GM12878 (cell line): ENCODE measurements at regions not wholly inside any gene's neighbourhood (a gene's known extent, or its start where the extent isn't known, plus 50 kb on each side); places are given as distances from the start of the nearest gene placed in this dataset.

Experiments used
- ATAC-seq: fragments of 200-7000 bp; cut with Tn5 transposase; 3 replicates; pipeline ENCODE4 v1.9.1; 2020; ENCODE audit warnings: mild to moderate bottlenecking, moderate library complexity
- BruUV-seq: library from RNA; stranded (reverse); fragments of 400-500 nt; replicated peaks from 2 replicates; lab custom pipeline; 2021; lab: Mats Ljungman, UMichigan
- CTCF ChIA-PET: fragments of 300-600 bp; sonication (Branson Sonifier 250); formaldehyde crosslinking; extraction: SDS; loops from one replicate; lab custom pipeline; 2021; ENCODE audit warnings: inconsistent platforms; lab: Yijun Ruan, JAX
- POLR2A ChIA-PET: fragments of 350-600 bp; formaldehyde crosslinking; extraction: SDS; loops from one replicate; lab custom pipeline; 2021; ENCODE audit warnings: inconsistent platforms; lab: Charles Lee
- RAD21 ChIA-PET: fragments of 300-600 bp; sonication (Branson Sonifier 250); formaldehyde crosslinking; loops from one replicate; lab custom pipeline; 2023; ENCODE audit warnings: antibody characterized with exemption; ENCODE audit not compliant: unreplicated experiment; lab: Charles Lee
- SMC1A ChIA-PET: fragments of 300-600 bp; sonication (Branson Sonifier 250); formaldehyde crosslinking; loops from one replicate; lab custom pipeline; 2023; ENCODE audit not compliant: unreplicated experiment, uncharacterized antibody; lab: Charles Lee
- DNase-seq: peaks from one replicate; pipeline ENCODE4 v3.0.0-alpha.2; 2011; ENCODE audit warnings: low read depth, low spot score
- FAIRE-seq: peaks from 3 replicates; lab custom pipeline; 2011; peaks lifted over from hg19 to GRCh38; lab: Jason Lieb, UNC
- H2AFZ ChIP-seq: 2 replicates; pipeline ENCODE4 v1.6.0; 2011; ENCODE audit warnings: low read depth, low read length, control low read depth; ENCODE audit not compliant: control insufficient read depth
- H3K27ac ChIP-seq: 2 replicates; pipeline ENCODE4 v1.5.1; 2011; ENCODE audit warnings: control low read depth; ENCODE audit not compliant: control insufficient read depth, insufficient read depth
- H3K27me3 ChIP-seq, 2 experiments: replicated peaks in 1 of 2; 2 replicates each; pipeline versions ENCODE4 v1.6.0 to v1.6.1; 2011; ENCODE audit warnings: low read length in 1 of 2; ENCODE audit not compliant: control insufficient read depth in 2 of 2, insufficient read depth in 2 of 2
- H3K36me3 ChIP-seq, 2 experiments: 2 replicates each; pipeline ENCODE4 v1.5.1; 2011; ENCODE audit warnings: low read length in 1 of 2; ENCODE audit not compliant: control insufficient read depth in 2 of 2, insufficient read depth in 2 of 2
- H3K4me1 ChIP-seq: 2 replicates; pipeline ENCODE4 v1.6.1; 2011; ENCODE audit warnings: mild to moderate bottlenecking, low read length, moderate library complexity, mixed read lengths; ENCODE audit not compliant: control insufficient read depth, insufficient read depth
- H3K4me2 ChIP-seq: 2 replicates; pipeline ENCODE4 v1.6.0; 2011; ENCODE audit warnings: control low read depth; ENCODE audit not compliant: control insufficient read depth, insufficient read depth
- H3K4me3 ChIP-seq: fragments of 200-600 bp; sonication (generic); 2 replicates; pipeline ENCODE4 v1.5.1; 2016
- H3K79me2 ChIP-seq: 2 replicates; pipeline ENCODE4 v1.6.0; 2011; ENCODE audit warnings: low read length; ENCODE audit not compliant: control insufficient read depth, insufficient read depth
- H3K9ac ChIP-seq: 2 replicates; pipeline ENCODE4 v1.8.0; 2011; ENCODE audit warnings: low read length, control low read depth, mixed read lengths; ENCODE audit not compliant: control insufficient read depth, insufficient read depth
- H3K9me3 ChIP-seq: replicated peaks from 3 replicates; pipeline ENCODE4 v1.5.1; 2011; ENCODE audit warnings: mild to moderate bottlenecking, low read length; ENCODE audit not compliant: control insufficient read depth, insufficient read depth
- H4K20me1 ChIP-seq: 2 replicates; pipeline ENCODE4 v1.6.0; 2011; ENCODE audit not compliant: control insufficient read depth, insufficient read depth
- CHD4 ChIP-seq: fragments of 200-600 bp; sonication (generic); IDR thresholded peaks from 2 replicates; pipeline ENCODE4 v1.6.1; 2016; ENCODE audit warnings: mild to moderate bottlenecking
- EGR1 ChIP-seq, 2 experiments: IDR thresholded peaks; 1 replicate in 1 of 2; 2 replicates in 1 of 2; pipeline ENCODE4 v1.6.1; 2011 to 2012; ENCODE audit warnings: low read depth in 2 of 2, low read length in 2 of 2, borderline replicate concordance in 1 of 2, mild to moderate bottlenecking in 1 of 2, moderate library complexity in 1 of 2
- ETV6 ChIP-seq, 2 experiments: fragments of 450-650 bp in 1 of 2; IDR thresholded peaks in 1 of 2; conservative IDR thresholded peaks in 1 of 2; 2 replicates each; pipeline ENCODE4 v1.6.1; 2014; ENCODE audit warnings: antibody characterized with exemption in 1 of 2, borderline replicate concordance in 1 of 2, low read depth in 1 of 2, mild to moderate bottlenecking in 1 of 2, moderate library complexity in 1 of 2
- HDAC6 ChIP-seq: fragments of 200-600 bp; sonication (generic); IDR thresholded peaks from one replicate; pipeline ENCODE4 v1.8.0; 2017; ENCODE audit warnings: antibody characterized with exemption; ENCODE audit not compliant: unreplicated experiment
- IKZF2 ChIP-seq, 2 experiments: fragments of 450-650 bp; IDR thresholded peaks; 2 replicates each; pipeline ENCODE4 v1.6.1; 2017; ENCODE audit warnings: mild to moderate bottlenecking in 2 of 2, moderate library complexity in 2 of 2
- MEF2B ChIP-seq: fragments of 450-650 bp; IDR thresholded peaks from 2 replicates; pipeline ENCODE4 v1.6.1; 2018; ENCODE audit warnings: mild to moderate bottlenecking, moderate library complexity; ENCODE audit not compliant: partially characterized antibody, poor library complexity, severe bottlenecking
- NR2C2 ChIP-seq: IDR thresholded peaks from 2 replicates; pipeline ENCODE4 v1.6.1; 2011; ENCODE audit warnings: borderline replicate concordance, low read depth; ENCODE audit not compliant: control insufficient read depth, insufficient read length
- RBBP5 ChIP-seq: fragments of 200-600 bp; sonication (generic); conservative IDR thresholded peaks from 2 replicates; pipeline ENCODE4 v1.6.1; 2016
- SUPT20H ChIP-seq: IDR thresholded peaks from 2 replicates; pipeline ENCODE4 v1.6.1; 2011; ENCODE audit warnings: low read depth, mild to moderate bottlenecking, low read length, moderate library complexity, borderline replicate concordance; ENCODE audit not compliant: control insufficient read depth
- TAF1 ChIP-seq: IDR thresholded peaks from 2 replicates; pipeline ENCODE4 v1.6.1; 2011; ENCODE audit warnings: mild to moderate bottlenecking, low read depth, low read length, borderline replicate concordance
- WGBS: methylation state at CpG from one replicate; pipeline ENCODE4 v1.1.6; 2016; ENCODE audit warnings: low lambda C conversion rate; ENCODE audit not compliant: insufficient replicate concordance, insufficient coverage; ENCODE audit errors: missing lambda C conversion rate; 5-methylcytosine and 5-hydroxymethylcytosine counted together
- in situ Hi-C: fragments of 300-500 bp; cut with MboI; formaldehyde crosslinking; loops from 9 replicates; pipeline ENCODE4 v1.14.3; 2018; ENCODE audit warnings: mixed read lengths
- intact Hi-C: fragments of 100-400 bp; cut with micrococcal nuclease; formaldehyde crosslinking; loops from one replicate; pipeline ENCODE4 v1.14.2; 2022; ENCODE audit not compliant: unreplicated experiment
- TF ChIP-seq, protein P1 (sequence below): IDR thresholded peaks from 2 replicates; pipeline ENCODE4 v1.6.1; 2012; ENCODE audit warnings: mild to moderate bottlenecking, low read depth, low read length
- TF ChIP-seq, protein P2 (sequence below): IDR thresholded peaks from 2 replicates; pipeline ENCODE4 v1.6.1; 2012; ENCODE audit warnings: low read depth, low read length, improper control_type of control experiment
- TF ChIP-seq, protein P3 (sequence below): fragments of 450-650 bp; IDR thresholded peaks from 2 replicates; pipeline ENCODE4 v1.6.1; 2017; ENCODE audit warnings: antibody characterized with exemption, mild to moderate bottlenecking, moderate library complexity
- TF ChIP-seq, protein P4 (sequence below): fragments of 450-650 bp; conservative IDR thresholded peaks from 2 replicates; pipeline ENCODE4 v1.6.1; 2017; ENCODE audit warnings: mild to moderate bottlenecking, moderate library complexity

DNA sequence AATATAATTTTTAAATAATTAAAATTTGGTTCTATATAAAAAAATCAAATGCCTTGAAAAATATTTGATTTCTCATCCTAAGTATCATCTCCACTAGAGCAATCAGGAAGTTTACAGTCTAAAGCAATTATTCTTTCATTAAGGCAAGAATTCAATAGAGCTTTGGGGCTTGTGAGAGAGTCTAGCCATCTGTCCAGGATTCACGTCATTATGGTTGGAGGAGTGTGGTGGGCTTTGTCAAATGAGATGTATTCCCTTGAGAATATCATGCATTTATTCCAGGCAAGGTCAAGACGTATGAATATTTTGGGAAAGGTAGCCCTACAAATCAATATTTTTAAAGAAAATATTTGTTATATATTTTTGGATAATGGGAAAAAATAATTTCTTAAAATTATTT lies 132.4 kb downstream of the ELOVL4 start:
- ChIA-PET SMC1A (interaction anchor here (0.8 kb wide), 1 partner anchor 62 kb away, joined by 3 read pairs; no protein-coding TSS in a partner anchor), CTCF (interaction anchor here (1.1 to 2.5 kb wide), 7 partner anchors 10 to 244 kb away, joined by 3 to 20 read pairs (median 5); no protein-coding TSS in a partner anchor)
- no peak overlapping the region for H3K9ac ChIP-seq
- TF ChIP-seq, protein P1, sequence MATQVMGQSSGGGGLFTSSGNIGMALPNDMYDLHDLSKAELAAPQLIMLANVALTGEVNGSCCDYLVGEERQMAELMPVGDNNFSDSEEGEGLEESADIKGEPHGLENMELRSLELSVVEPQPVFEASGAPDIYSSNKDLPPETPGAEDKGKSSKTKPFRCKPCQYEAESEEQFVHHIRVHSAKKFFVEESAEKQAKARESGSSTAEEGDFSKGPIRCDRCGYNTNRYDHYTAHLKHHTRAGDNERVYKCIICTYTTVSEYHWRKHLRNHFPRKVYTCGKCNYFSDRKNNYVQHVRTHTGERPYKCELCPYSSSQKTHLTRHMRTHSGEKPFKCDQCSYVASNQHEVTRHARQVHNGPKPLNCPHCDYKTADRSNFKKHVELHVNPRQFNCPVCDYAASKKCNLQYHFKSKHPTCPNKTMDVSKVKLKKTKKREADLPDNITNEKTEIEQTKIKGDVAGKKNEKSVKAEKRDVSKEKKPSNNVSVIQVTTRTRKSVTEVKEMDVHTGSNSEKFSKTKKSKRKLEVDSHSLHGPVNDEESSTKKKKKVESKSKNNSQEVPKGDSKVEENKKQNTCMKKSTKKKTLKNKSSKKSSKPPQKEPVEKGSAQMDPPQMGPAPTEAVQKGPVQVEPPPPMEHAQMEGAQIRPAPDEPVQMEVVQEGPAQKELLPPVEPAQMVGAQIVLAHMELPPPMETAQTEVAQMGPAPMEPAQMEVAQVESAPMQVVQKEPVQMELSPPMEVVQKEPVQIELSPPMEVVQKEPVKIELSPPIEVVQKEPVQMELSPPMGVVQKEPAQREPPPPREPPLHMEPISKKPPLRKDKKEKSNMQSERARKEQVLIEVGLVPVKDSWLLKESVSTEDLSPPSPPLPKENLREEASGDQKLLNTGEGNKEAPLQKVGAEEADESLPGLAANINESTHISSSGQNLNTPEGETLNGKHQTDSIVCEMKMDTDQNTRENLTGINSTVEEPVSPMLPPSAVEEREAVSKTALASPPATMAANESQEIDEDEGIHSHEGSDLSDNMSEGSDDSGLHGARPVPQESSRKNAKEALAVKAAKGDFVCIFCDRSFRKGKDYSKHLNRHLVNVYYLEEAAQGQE, result no peak
- TF ChIP-seq IKZF2 (IDR thresholded peaks at IDR 0.05) (no peak), EGR1 (IDR thresholded peaks at IDR 0.05; ENCODE audit: borderline replicate concordance in 1 of 2, low read depth in 2 of 2, low read length in 2 of 2) (no peak), NR2C2 (no peak), HDAC6 (no peak), SUPT20H (no peak), MEF2B (no peak), RBBP5 (no peak), CHD4 (no peak), ETV6 (conservative IDR thresholded peaks at IDR 0.05 in 1 of 2, IDR thresholded peaks at IDR 0.05 in 1 of 2; ENCODE audit: borderline replicate concordance in 1 of 2, low read depth in 1 of 2) (no peak), TAF1 (no peak)
- TF ChIP-seq, protein P2, sequence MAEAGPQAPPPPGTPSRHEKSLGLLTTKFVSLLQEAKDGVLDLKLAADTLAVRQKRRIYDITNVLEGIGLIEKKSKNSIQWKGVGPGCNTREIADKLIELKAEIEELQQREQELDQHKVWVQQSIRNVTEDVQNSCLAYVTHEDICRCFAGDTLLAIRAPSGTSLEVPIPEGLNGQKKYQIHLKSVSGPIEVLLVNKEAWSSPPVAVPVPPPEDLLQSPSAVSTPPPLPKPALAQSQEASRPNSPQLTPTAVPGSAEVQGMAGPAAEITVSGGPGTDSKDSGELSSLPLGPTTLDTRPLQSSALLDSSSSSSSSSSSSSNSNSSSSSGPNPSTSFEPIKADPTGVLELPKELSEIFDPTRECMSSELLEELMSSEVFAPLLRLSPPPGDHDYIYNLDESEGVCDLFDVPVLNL, result no peak
- TF ChIP-seq, protein P3, sequence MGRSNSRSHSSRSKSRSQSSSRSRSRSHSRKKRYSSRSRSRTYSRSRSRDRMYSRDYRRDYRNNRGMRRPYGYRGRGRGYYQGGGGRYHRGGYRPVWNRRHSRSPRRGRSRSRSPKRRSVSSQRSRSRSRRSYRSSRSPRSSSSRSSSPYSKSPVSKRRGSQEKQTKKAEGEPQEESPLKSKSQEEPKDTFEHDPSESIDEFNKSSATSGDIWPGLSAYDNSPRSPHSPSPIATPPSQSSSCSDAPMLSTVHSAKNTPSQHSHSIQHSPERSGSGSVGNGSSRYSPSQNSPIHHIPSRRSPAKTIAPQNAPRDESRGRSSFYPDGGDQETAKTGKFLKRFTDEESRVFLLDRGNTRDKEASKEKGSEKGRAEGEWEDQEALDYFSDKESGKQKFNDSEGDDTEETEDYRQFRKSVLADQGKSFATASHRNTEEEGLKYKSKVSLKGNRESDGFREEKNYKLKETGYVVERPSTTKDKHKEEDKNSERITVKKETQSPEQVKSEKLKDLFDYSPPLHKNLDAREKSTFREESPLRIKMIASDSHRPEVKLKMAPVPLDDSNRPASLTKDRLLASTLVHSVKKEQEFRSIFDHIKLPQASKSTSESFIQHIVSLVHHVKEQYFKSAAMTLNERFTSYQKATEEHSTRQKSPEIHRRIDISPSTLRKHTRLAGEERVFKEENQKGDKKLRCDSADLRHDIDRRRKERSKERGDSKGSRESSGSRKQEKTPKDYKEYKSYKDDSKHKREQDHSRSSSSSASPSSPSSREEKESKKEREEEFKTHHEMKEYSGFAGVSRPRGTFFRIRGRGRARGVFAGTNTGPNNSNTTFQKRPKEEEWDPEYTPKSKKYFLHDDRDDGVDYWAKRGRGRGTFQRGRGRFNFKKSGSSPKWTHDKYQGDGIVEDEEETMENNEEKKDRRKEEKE, result no peak
- TF ChIP-seq, protein P4, sequence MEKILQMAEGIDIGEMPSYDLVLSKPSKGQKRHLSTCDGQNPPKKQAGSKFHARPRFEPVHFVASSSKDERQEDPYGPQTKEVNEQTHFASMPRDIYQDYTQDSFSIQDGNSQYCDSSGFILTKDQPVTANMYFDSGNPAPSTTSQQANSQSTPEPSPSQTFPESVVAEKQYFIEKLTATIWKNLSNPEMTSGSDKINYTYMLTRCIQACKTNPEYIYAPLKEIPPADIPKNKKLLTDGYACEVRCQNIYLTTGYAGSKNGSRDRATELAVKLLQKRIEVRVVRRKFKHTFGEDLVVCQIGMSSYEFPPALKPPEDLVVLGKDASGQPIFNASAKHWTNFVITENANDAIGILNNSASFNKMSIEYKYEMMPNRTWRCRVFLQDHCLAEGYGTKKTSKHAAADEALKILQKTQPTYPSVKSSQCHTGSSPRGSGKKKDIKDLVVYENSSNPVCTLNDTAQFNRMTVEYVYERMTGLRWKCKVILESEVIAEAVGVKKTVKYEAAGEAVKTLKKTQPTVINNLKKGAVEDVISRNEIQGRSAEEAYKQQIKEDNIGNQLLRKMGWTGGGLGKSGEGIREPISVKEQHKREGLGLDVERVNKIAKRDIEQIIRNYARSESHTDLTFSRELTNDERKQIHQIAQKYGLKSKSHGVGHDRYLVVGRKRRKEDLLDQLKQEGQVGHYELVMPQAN, result no peak

More for the DNA sequence above, 132.4 kb downstream of the ELOVL4 start:
- Histone ChIP-seq H3K9me3 (no peaks in the 10 kb centered on the region), H3K79me2 (no peaks in the 10 kb centered on the region), H3K27ac (no peak overlapping the region), H3K27me3 (no peaks in the 10 kb centered on the region), H3K36me3 (no peaks in the 10 kb centered on the region), H3K4me3 (no peak overlapping the region), H3K4me1 (no peaks in the 10 kb centered on the region), H4K20me1 (no peaks in the 10 kb centered on the region), H2AFZ (no peak overlapping the region), H3K4me2 (no peak overlapping the region)
- in situ Hi-C loops, result no loop called here
- ATAC-seq, result no peak
- ChIA-PET RAD21 (interaction anchor here (1.4 kb wide), 1 partner anchor 245 kb away, joined by 3 read pairs; no protein-coding TSS in a partner anchor), POLR2A (no interaction called here)
- WGBS, result 41% methylated on average over 2 of the region's 2 CpGs
- DNase-seq, result no peak
- FAIRE-seq, result no peak
- intact Hi-C loops, result loop anchor here (1.0 to 2.0 kb wide), 2 partner anchors 37 to 244 kb away; no protein-coding TSS in a partner anchor
- BruUV-seq, result no TSS peak
